OCI-LY7 (cell line): ENCODE measurements at regions not wholly inside any gene's neighbourhood (a gene's known extent, or its start where the extent isn't known, plus 50 kb on each side); places are given as distances from the start of the nearest gene placed in this dataset.

Experiments used
- BruUV-seq: library from RNA; stranded (reverse); fragments of 400-500 nt; replicated peaks from 2 replicates; lab custom pipeline; 2021; lab: Mats Ljungman, UMichigan
- CTCF ChIA-PET: fragments of 300-600 bp; sonication (Branson Sonifier 250); formaldehyde crosslinking; loops from one replicate; lab custom pipeline; 2022; ENCODE audit warnings: antibody characterized with exemption; ENCODE audit not compliant: unreplicated experiment; lab: Charles Lee
- POLR2A ChIA-PET: fragments of 300-600 bp; sonication (Branson Sonifier 250); formaldehyde crosslinking; loops from one replicate; lab custom pipeline; 2022; ENCODE audit warnings: antibody characterized with exemption; lab: Charles Lee
- DNase-seq: peaks from one replicate; pipeline ENCODE4 v3.0.0-alpha.2; 2015; ENCODE audit warnings: low spot score
- H2AFZ ChIP-seq: fragments of 200-600 bp; sonication (generic), shearing (Covaris generic); 2 replicates; pipeline ENCODE4 v1.6.1; 2014; ENCODE audit warnings: mild to moderate bottlenecking, antibody characterized with exemption, low read length, moderate library complexity
- H3K27ac ChIP-seq: fragments of 200-600 bp; sonication (generic); 2 replicates; pipeline ENCODE4 v1.5.1; 2014; ENCODE audit warnings: mixed run types, low read depth, mild to moderate bottlenecking, moderate library complexity, low read length, inconsistent platforms; ENCODE audit not compliant: poor library complexity, severe bottlenecking
- H3K36me3 ChIP-seq: fragments of 200-600 bp; sonication (generic); 2 replicates; pipeline ENCODE4 v1.6.1; 2014; ENCODE audit warnings: mild to moderate bottlenecking, antibody characterized with exemption, low read length, moderate library complexity, mixed read lengths; ENCODE audit not compliant: insufficient read depth
- H3K4me1 ChIP-seq: fragments of 200-600 bp; sonication (generic); 2 replicates; pipeline ENCODE4 v1.5.1; 2014; ENCODE audit warnings: mild to moderate bottlenecking, low read length; ENCODE audit not compliant: insufficient read depth, poor library complexity, severe bottlenecking
- H3K4me2 ChIP-seq: fragments of 200-600 bp; sonication (generic); 2 replicates; pipeline ENCODE4 v1.6.1; 2014; ENCODE audit warnings: mild to moderate bottlenecking, low read length
- H3K4me3 ChIP-seq: fragments of 200-600 bp; sonication (generic); 2 replicates; pipeline ENCODE4 v1.5.1; 2014; ENCODE audit warnings: mild to moderate bottlenecking, low read depth, low read length; ENCODE audit not compliant: poor library complexity, severe bottlenecking
- H3K79me2 ChIP-seq: fragments of 200-600 bp; sonication (generic); 2 replicates; pipeline ENCODE4 v1.6.1; 2016; ENCODE audit warnings: low read depth, mild to moderate bottlenecking, low read length, moderate library complexity, mixed read lengths; ENCODE audit not compliant: insufficient read depth
- H3K9me2 ChIP-seq: fragments of 200-600 bp; sonication (generic); 2 replicates; pipeline ENCODE4 v1.6.1; 2016; ENCODE audit warnings: mild to moderate bottlenecking, low read length, mixed read lengths; ENCODE audit not compliant: insufficient read depth
- H3K9me3 ChIP-seq: fragments of 200-600 bp; sonication (generic); 2 replicates; pipeline ENCODE4 v1.6.1; 2014; ENCODE audit warnings: mild to moderate bottlenecking, mixed run types, low read length, mixed read lengths
- H4K20me1 ChIP-seq: fragments of 200-600 bp; sonication (generic); 2 replicates; pipeline ENCODE4 v1.6.1; 2014; ENCODE audit warnings: mild to moderate bottlenecking, antibody characterized with exemption, low read length, moderate library complexity, mixed read lengths; ENCODE audit not compliant: insufficient read depth
- EZH2phosphoT487 ChIP-seq: fragments of 200-600 bp; sonication (generic); IDR thresholded peaks from 2 replicates; pipeline ENCODE4 v1.6.1; 2018; ENCODE audit warnings: low read depth, borderline replicate concordance, mild to moderate bottlenecking, mixed run types, antibody characterized with exemption, low read length, moderate library complexity, mixed read lengths
- intact Hi-C: fragments of 100-400 bp; cut with micrococcal nuclease; formaldehyde crosslinking; loops from one replicate; pipeline ENCODE4 v1.10.0; 2022; ENCODE audit not compliant: unreplicated experiment
- TF ChIP-seq, protein P1 (sequence below): fragments of 200-600 bp; sonication (generic); conservative IDR thresholded peaks from 2 replicates; pipeline ENCODE4 v1.5.1; 2014; ENCODE audit warnings: mild to moderate bottlenecking, antibody characterized with exemption, low read length, moderate library complexity, mixed read lengths

DNA sequence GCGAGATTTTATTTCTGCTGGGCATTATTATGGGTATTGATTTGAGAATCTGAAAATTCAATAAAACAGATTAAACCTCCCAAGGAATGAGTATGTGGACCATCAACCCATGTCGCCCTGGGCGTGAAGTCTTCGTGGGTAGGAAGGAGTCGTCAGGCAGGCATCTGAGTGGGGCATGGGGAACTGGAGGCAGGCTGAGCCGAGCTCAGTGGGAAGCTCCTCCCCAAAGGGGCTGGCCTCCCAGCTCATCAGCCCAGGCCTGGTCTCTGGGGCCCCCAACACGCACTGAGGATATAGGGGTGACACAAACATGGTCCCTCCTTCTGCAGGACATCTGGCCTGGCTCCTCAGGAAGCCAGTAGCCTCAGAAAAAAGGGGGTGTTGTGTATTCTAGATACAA lies 265.2 kb downstream of the TFCP2L1 start:
- ChIA-PET CTCF (no interaction called here), POLR2A (no interaction called here)
- intact Hi-C loops, result no loop called here
- Histone ChIP-seq H3K9me3 (no peaks in the 10 kb centered on the region), H3K27ac (no peak overlapping the region), H4K20me1 (no peaks in the 10 kb centered on the region), H3K4me2 (no peak overlapping the region), H3K4me1 (no peaks in the 10 kb centered on the region), H3K9me2 (no peaks in the 10 kb centered on the region), H2AFZ (no peak overlapping the region), H3K4me3 (no peak overlapping the region), H3K36me3 (no peaks in the 10 kb centered on the region), H3K79me2 (no peaks in the 10 kb centered on the region)
- no peak for DNase-seq
- TF ChIP-seq, protein P1, sequence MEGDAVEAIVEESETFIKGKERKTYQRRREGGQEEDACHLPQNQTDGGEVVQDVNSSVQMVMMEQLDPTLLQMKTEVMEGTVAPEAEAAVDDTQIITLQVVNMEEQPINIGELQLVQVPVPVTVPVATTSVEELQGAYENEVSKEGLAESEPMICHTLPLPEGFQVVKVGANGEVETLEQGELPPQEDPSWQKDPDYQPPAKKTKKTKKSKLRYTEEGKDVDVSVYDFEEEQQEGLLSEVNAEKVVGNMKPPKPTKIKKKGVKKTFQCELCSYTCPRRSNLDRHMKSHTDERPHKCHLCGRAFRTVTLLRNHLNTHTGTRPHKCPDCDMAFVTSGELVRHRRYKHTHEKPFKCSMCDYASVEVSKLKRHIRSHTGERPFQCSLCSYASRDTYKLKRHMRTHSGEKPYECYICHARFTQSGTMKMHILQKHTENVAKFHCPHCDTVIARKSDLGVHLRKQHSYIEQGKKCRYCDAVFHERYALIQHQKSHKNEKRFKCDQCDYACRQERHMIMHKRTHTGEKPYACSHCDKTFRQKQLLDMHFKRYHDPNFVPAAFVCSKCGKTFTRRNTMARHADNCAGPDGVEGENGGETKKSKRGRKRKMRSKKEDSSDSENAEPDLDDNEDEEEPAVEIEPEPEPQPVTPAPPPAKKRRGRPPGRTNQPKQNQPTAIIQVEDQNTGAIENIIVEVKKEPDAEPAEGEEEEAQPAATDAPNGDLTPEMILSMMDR, result no peak
- TF ChIP-seq EZH2phosphoT487, result no peak
- BruUV-seq, result no TSS peak

DNA sequence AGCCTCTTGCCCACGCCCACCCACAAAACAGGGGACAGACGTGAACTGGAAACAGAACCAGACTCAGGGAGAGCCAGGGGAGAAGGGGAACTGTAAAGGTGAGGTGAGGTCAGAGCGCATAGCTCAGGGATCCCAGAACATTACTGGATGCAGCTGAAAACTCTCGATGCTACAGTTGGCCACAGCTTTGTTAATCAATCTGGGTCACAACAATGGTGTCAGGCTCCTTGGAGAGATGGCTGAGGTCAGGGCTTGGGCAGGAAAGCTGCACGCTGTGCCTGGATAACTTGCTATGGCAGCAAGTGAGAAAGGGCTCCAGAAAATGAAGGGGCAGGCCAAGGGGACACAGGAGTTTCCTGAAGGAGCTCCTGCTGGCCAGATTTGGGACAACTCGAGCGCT lies 263.3 kb downstream of the TFCP2L1 start:
- H3K4me1 ChIP-seq, result no peaks in the 10 kb centered on the region
- TF ChIP-seq EZH2phosphoT487, result no peak
- H4K20me1 ChIP-seq, result no peaks in the 10 kb centered on the region
- no peak for DNase-seq
- no peak overlapping the region for H3K4me2 ChIP-seq
- no peaks in the 10 kb centered on the region for H3K9me3 ChIP-seq
- no peaks in the 10 kb centered on the region for H3K9me2 ChIP-seq
- no peak overlapping the region for H3K27ac ChIP-seq
- ChIA-PET CTCF (no interaction called here), POLR2A (no interaction called here)
- no peaks in the 10 kb centered on the region for H3K36me3 ChIP-seq
- no TSS peak for BruUV-seq
- no peak overlapping the region for H3K4me3 ChIP-seq
- no peak overlapping the region for H2AFZ ChIP-seq
- H3K79me2 ChIP-seq, result no peaks in the 10 kb centered on the region
- intact Hi-C loops, result no loop called here

DNA sequence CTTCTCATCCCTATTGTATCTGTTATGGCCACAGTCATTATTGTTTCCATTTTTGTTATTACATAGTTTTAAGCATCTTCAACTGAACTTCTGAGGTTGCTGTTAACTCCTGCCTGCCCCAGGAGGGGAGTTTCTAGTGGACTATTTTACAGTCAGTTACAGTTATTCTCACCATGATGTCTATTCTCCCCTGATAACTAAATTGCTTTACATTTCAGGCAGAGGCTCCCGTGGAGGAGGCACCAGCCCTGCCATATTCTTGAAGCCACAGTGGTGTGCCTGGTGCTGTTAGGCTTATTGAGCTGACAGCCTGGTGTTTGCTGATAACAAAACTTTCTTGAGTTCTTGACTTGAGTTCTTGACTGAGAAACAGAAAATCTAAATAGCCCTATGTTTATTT lies 256.4 kb downstream of the TFCP2L1 start:
- no peak overlapping the region for H2AFZ ChIP-seq
- H3K79me2 ChIP-seq, result no peaks in the 10 kb centered on the region
- H3K36me3 ChIP-seq, result no peaks in the 10 kb centered on the region
- H3K9me2 ChIP-seq, result no peaks in the 10 kb centered on the region
- H3K27ac ChIP-seq, result no peak overlapping the region
- H3K9me3 ChIP-seq, result no peaks in the 10 kb centered on the region
- TF ChIP-seq, protein P1, result no peak
- TF ChIP-seq EZH2phosphoT487, result no peak
- no TSS peak for BruUV-seq
- ChIA-PET CTCF (no interaction called here), POLR2A (no interaction called here)
- H3K4me2 ChIP-seq, result no peak overlapping the region
- intact Hi-C loops, result no loop called here
- H3K4me1 ChIP-seq, result no peaks in the 10 kb centered on the region
- H4K20me1 ChIP-seq, result no peaks in the 10 kb centered on the region
- no peak for DNase-seq
- H3K4me3 ChIP-seq, result no peak overlapping the region
